ENCODE measurements at regions not wholly inside any gene's neighbourhood (a gene's known extent, or its start where the extent isn't known, plus 50 kb on each side); places are given as distances from the start of the nearest gene placed in this dataset.

DNA sequence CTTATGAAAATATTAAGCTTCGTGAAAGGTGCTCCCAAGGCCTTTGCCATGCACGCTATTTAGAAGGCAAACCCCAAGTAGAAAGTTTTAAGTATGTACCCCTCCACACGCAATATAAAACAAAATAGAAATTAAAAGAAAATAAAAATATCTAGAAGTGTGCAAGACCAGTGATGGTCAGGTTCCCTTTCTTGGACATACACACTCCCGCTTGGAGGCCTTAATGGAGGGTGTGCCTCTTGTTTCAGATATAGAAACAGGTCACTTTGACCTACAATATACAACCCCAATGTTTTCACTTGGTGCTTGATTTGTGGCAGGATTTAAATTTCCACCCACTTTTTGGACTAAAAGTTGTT, 127.4 kb upstream of the STC2 start:
- TF ChIP-seq POLR2A (IDR thresholded peaks at IDR 0.05) (no peak), CTCF (IDR thresholded peaks at IDR 0.05) (no peak)
